ENCODE measurements at regions not wholly inside any gene's neighbourhood (a gene's known extent, or its start where the extent isn't known, plus 50 kb on each side); places are given as distances from the start of the nearest gene placed in this dataset.

- TF ChIP-seq CREB1 (IDR thresholded peaks at IDR 0.05) (no peak), CREB1 (CRISPR knock-in tag; IDR thresholded peaks at IDR 0.05) (no peak), GMEB2 (CRISPR knock-in tag; IDR thresholded peaks at IDR 0.05; ENCODE audit: low read depth) (no peak), YY1 (IDR thresholded peaks at IDR 0.05; ENCODE audit: insufficient read depth, insufficient replicate concordance, low read depth, low read length) (no peak), ATF7 (IDR thresholded peaks at IDR 0.05) (no peak), ATF7 (CRISPR knock-in tag; IDR thresholded peaks at IDR 0.05) (no peak), ZNF33B (CRISPR knock-in tag; IDR thresholded peaks at IDR 0.05) (no peak), ZSCAN22 (CRISPR knock-in tag; IDR thresholded peaks at IDR 0.05) (no peak), ZNF776 (CRISPR knock-in tag; IDR thresholded peaks at IDR 0.05) (no peak), SP5 (CRISPR knock-in tag; IDR thresholded peaks at IDR 0.05; ENCODE audit: borderline replicate concordance, low read depth) (no peak), NR2F6 (IDR thresholded peaks at IDR 0.05) (no peak), NR2F6 (CRISPR knock-in tag; IDR thresholded peaks at IDR 0.05) (no peak)
Measured at GRCh38 chr1:221175249-221175648, 296.0 kb downstream of the HLX start.

Measured in HepG2 (cell line).